ENCODE measurements at regions not wholly inside any gene's neighbourhood (a gene's known extent, or its start where the extent isn't known, plus 50 kb on each side); places are given as distances from the start of the nearest gene placed in this dataset.

GRCh38 chr20:12883507-12883885 is 125.3 kb upstream of the SPTLC3 start:
- POLR2A ChIA-PET (ENCODE audit: unreplicated experiment): no interaction called here
- Histone ChIP-seq H2AFZ (ENCODE audit: low read length) (no peak overlapping the region), H3K79me2 (ENCODE audit: low read length) (no peaks in the 10 kb centered on the region), H3K4me2 (ENCODE audit: low read length) (no peak overlapping the region), H3K9me2 (replicated peaks; ENCODE audit: low read length) (no peaks in the 10 kb centered on the region), H3K4me3 (ENCODE audit: low read length) (no peak overlapping the region), H3F3A (ENCODE audit: low read length, unreplicated experiment) (no peaks in the 10 kb centered on the region), H3K27ac (ENCODE audit: low read length) (no peak overlapping the region), H3K4me1 (ENCODE audit: insufficient read depth, low read length) (no peaks in the 10 kb centered on the region), H3K9me3 (ENCODE audit: low read length) (no peaks in the 10 kb centered on the region), H4K20me1 (ENCODE audit: low read length) (no peaks in the 10 kb centered on the region), H3K36me3 (ENCODE audit: low read depth, low read length) (no peaks in the 10 kb centered on the region), H3K27me3 (ENCODE audit: low read length) (peaks cover 83% of the 10 kb centered on the region), H3K9ac (ENCODE audit: low read length) (no peak overlapping the region)
- TF ChIP-seq CTCF (conservative IDR thresholded peaks at IDR 0.05; ENCODE audit: low read depth, low read length): no peak
- BruUV-seq (replicated peaks): no TSS peak
- intact Hi-C loops (cut with micrococcal nuclease): no loop called here
- DNase-seq (no peak), ATAC-seq (no peak)
- CTCF ChIA-PET: no interaction called here

- TF ChIP-seq CTCF (conservative IDR thresholded peaks at IDR 0.05; ENCODE audit: low read depth, low read length): no peak
- ATAC-seq (no peak), DNase-seq (no peak)
- Histone ChIP-seq H3K27ac (ENCODE audit: low read length) (no peak overlapping the region), H3K79me2 (ENCODE audit: low read length) (no peaks in the 10 kb centered on the region), H3K9me3 (ENCODE audit: low read length) (no peaks in the 10 kb centered on the region), H3K27me3 (ENCODE audit: low read length) (peaks cover 85% of the 10 kb centered on the region), H3F3A (ENCODE audit: low read length, unreplicated experiment) (no peaks in the 10 kb centered on the region), H2AFZ (ENCODE audit: low read length) (no peak overlapping the region), H3K9me2 (replicated peaks; ENCODE audit: low read length) (no peaks in the 10 kb centered on the region), H3K36me3 (ENCODE audit: low read depth, low read length) (no peaks in the 10 kb centered on the region), H3K4me2 (ENCODE audit: low read length) (no peak overlapping the region), H4K20me1 (ENCODE audit: low read length) (no peaks in the 10 kb centered on the region), H3K9ac (ENCODE audit: low read length) (no peak overlapping the region), H3K4me3 (ENCODE audit: low read length) (no peak overlapping the region), H3K4me1 (ENCODE audit: insufficient read depth, low read length) (no peaks in the 10 kb centered on the region)
- CTCF ChIA-PET: no interaction called here
- intact Hi-C loops (cut with micrococcal nuclease): no loop called here
- BruUV-seq (replicated peaks): no TSS peak
- POLR2A ChIA-PET (ENCODE audit: unreplicated experiment): no interaction called here
Measured at GRCh38 chr20:12886618-12887363, 122.0 kb upstream of the SPTLC3 start.

GRCh38 chr20:12891643-12892042 is 117.1 kb upstream of the SPTLC3 start:
- Histone ChIP-seq H3K27me3 (ENCODE audit: low read length) (peaks cover 93% of the 10 kb centered on the region), H3K36me3 (ENCODE audit: low read depth, low read length) (no peaks in the 10 kb centered on the region), H3K27ac (ENCODE audit: low read length) (no peak overlapping the region), H3F3A (ENCODE audit: low read length, unreplicated experiment) (no peaks in the 10 kb centered on the region), H3K79me2 (ENCODE audit: low read length) (no peaks in the 10 kb centered on the region), H4K20me1 (ENCODE audit: low read length) (no peaks in the 10 kb centered on the region), H2AFZ (ENCODE audit: low read length) (no peak overlapping the region), H3K4me2 (ENCODE audit: low read length) (no peak overlapping the region), H3K9me2 (replicated peaks; ENCODE audit: low read length) (no peaks in the 10 kb centered on the region), H3K9ac (ENCODE audit: low read length) (no peak overlapping the region), H3K4me3 (ENCODE audit: low read length) (no peak overlapping the region), H3K9me3 (ENCODE audit: low read length) (no peaks in the 10 kb centered on the region), H3K4me1 (ENCODE audit: insufficient read depth, low read length) (no peaks in the 10 kb centered on the region)
- DNase-seq (no peak), ATAC-seq (no peak)
- intact Hi-C loops (cut with micrococcal nuclease): no loop called here
- no peak for TF ChIP-seq CTCF (conservative IDR thresholded peaks at IDR 0.05; ENCODE audit: low read depth, low read length)
- TF ChIP-seq EZH2phosphoT487 (IDR thresholded peaks at IDR 0.05; ENCODE audit: borderline replicate concordance, low read length): no peak
- TF ChIP-seq EZH2 (IDR thresholded peaks at IDR 0.05; ENCODE audit: low read length, unreplicated experiment): no peak
- CTCF ChIA-PET: no interaction called here
- POLR2A ChIA-PET (ENCODE audit: unreplicated experiment): no interaction called here
- BruUV-seq (replicated peaks): no TSS peak

All from PC-3 (cell line).